Stimulated activated CD4-positive, alpha-beta T cell treated with anti-CD3 and anti-CD28 coated beads, Interleukin-1b, Interleukin-23, amount 100 ng/mL, for 1 hour (primary cell): ENCODE measurements at regions not wholly inside any gene's neighbourhood (a gene's known extent, or its start where the extent isn't known, plus 50 kb on each side); places are given as distances from the start of the nearest gene placed in this dataset.

ENCODE experiments used
- DNase-seq, 2 donors: peaks; one replicate each; pipeline ENCODE4 v3.0.0-alpha.2; 2020; ENCODE audit warnings: low read depth in 2 of 2

DNA sequence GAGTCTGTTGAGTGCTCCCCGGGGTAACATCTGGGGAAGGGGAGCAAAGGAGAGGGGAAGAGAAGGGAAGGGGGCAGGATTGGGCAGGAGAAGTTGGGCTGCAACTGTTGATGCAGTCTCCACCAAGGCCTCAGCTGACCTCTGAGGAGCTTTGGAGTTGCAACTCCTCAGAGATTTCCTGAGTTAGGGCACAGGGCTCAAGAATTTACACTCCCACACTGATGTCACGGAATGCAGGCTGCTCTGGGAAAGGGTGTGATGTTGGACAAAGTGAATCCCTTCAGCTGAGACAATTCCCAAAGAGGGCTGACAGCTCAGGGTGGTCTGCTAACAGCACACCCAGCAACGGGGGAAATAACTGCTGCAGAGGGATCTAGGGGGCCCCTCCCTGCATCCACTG is 295.6 kb downstream of the PCNX1 start:
- no peak for DNase-seq

DNA sequence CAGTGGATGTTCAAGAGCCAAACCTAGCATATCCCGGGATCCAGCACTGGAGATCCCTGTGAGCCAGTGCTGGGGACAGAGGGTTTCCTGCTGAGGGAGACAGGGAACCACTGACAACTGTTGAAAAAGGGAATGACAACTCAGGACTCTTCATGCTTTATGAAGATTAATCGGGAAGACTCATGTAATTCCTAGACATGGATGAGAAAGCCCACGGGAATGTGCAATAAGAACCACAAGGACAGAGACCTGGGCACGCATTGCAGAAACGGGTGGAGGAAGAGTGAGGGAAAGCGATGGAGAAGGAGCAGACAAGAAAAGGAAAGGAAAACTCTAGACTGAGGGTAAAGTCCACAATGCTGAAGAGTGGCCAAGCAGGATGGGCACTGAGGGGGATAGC is 296.0 kb downstream of the PCNX1 start:
- no peak for DNase-seq

DNA sequence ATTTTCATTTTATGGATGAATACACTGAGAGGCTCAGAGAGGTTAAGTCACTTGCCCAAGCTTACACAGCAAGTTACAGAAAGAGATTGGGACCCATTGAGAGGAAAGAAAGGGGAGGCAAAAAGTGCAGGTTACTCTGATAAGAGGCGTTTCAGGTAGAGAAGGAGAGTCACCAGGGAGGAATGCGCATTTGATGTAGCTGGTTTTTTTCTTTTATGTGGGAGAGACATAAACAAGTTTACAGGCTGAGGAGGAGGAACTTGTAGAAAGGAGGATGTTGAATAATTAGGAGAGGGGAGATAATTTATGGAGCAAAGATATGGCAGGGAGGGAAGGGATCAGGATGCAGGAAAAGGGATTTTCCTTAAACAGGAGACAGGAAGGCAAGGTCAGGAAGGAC is 297.0 kb downstream of the PCNX1 start:
- no peak for DNase-seq

DNA sequence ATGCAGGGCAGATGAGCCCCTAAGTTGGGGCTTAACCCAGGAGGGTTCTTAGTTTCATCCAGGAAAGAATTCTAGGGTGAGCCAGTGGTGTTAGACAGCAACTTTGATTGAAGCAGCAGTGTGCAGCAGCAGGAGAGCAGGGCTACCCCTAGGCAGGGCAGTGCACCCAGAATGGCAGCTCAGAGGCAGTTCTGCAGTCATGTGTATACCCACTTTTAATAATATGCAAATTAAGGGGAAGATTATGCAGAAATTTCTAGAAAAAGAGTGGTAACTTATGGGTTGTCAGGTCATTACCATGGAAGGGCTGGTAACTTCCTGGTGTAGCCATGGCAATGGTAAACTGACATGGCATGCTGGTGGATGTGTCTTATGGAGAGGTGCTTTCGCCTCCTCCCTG is 297.5 kb downstream of the PCNX1 start:
- no peak for DNase-seq

DNA sequence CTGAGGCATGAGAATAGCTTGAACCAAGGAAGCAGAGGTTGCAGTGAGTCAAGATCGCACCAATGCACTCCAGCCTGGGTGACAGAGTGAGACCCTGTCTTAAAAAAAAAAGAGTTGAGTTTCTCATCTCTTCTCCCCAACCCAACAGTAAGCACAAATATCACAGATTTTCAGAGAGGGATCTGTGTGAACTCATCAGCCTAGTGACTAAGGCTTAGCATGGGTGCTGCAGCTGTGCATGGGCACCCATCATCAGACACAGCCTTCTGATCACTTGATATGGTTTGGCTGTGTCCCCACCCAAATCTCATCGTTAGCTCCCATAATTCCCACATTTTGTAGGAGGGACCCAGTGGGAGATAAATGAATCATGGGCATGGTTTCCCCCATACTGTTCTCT is 298.9 kb downstream of the PCNX1 start:
- DNase-seq: no peak

DNA sequence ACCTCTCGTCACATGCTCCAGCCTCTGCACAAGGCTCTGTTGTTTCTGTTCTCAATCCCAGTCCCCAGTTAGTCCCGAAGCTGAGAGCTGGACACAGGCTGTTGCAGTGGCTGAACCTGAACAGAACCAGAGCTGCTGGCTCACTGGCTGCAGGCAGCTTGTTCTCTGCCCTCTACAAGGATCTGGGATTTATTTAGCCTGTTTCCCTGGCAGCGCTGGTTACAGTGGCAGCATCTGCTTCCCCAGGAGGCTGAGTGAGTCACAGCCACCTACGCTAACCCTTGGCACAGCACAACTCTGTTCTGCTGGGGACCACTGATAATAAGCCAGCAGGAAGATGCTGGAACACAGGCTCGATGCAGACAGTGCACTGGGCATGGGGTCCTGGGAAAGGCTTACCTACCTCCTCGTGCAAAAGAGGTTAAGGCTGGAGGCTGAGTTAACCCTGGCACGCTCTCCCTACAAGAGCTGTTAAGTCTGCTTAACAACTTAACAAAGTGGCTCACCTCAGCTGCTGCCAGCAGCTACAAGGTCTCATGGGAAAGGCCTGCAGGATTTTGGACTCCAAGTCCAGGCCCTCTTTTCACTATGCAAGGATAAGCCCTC is 299.6 kb downstream of the PCNX1 start:
- no peak for DNase-seq

DNA sequence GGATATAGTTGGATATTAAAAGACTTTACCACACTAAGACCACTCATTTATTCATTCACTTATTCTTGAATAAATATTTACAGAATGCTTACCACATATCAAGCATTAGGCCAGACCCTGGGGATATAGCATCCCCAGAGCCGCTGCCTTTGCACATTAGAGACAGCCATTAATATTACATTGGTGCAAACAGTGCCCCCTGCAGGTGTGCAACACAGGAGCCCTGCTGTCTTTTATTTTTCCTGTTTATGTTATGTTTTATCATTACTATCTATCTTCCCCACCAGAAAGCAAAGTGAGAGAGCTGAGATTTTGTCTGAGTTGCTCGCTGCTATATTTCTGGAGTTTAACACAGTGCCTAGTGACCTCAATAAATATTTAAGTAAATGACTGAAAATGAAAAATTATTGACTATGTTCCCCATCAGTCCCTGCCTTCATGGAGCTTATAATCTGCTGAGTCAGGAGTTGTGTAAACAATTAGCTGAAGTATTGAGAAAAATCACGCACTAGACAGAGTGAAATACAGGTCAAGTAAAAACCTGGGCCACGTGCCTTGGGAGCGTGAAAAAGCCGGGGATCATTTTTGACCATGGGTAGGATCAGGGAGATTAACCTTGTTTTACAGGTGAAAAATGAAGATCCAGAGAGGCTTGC is 301.6 kb downstream of the PCNX1 start:
- no peak for DNase-seq

DNA sequence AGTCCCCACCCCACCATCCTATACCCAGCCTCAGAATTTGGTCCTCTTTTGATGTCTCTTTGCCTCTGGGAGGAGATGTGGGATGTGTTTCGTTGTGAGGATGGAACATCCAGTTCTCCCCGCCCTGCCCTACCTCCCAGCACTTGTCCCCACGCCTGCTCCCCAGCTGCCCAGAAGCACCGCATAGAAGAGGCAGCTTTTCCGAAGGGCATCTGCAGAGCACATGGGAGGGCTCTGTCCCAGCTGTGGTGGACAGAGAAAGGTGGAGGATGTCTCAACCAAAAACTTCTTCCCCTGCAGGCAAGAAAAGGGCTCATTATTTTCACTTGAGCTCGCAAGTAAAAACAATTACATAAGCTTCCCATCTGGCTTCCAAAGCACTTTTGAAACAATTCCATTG is 302.6 kb downstream of the PCNX1 start:
- no peak for DNase-seq

DNA sequence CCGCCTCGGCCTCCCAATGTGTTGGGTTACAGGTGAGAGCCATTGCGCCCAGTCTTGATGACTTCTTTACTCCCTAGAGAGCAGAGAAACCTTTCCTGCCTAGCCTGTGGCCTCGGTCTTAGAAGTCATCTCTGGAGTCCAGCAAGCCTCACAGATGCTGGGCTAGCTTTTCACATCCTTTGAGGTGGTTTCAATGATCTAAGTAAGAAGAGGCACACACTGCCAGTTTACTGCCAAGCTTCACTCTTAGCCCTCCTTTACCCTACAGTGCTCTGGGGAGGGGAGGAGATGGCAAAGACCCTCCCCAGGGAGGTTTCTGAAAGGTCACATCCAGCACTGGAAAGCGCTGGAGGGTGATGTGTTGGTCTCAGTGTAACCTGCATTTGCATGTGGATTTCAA is 304.8 kb downstream of the PCNX1 start:
- DNase-seq: no peak

DNA sequence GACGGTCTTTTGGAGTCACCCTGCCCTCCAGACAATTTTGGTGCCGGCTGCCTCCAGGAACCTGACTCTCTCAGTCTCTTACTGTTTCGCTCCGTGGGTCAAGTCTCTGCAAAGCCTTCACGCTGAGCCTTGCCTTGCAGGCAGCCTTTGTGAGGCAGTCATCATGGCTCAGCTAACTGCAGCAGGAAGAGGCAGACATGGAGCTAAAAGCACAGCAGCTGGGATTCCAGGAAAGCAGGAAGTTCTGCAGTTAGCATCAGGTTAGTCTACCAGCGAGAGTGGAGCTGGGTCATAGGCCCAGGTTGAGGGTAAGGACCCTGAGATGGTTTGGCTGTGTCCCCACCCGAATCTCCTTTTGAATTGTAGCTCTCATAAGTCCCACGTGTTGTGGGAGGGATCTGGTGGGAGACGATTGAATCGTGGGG is 305.4 kb downstream of the PCNX1 start:
- no peak for DNase-seq

DNA sequence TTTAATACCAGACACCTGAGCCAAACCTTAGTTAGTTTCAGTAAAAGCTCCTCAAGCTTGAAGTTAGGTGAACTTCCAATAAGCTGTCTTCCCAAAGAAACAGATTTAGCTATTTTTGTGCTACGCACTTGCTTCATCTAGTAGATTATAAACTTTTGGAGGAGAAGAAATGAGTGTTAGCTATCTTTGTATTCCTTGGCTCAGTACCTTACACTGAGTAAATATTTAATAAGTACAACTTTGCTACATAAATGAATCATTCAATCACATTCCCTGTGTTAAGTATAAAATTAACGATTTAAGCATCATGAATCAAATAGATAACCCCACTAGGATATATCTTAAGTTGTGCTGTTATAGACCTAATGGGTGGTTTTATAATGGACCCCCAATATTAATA is 307.0 kb downstream of the PCNX1 start:
- no peak for DNase-seq

DNA sequence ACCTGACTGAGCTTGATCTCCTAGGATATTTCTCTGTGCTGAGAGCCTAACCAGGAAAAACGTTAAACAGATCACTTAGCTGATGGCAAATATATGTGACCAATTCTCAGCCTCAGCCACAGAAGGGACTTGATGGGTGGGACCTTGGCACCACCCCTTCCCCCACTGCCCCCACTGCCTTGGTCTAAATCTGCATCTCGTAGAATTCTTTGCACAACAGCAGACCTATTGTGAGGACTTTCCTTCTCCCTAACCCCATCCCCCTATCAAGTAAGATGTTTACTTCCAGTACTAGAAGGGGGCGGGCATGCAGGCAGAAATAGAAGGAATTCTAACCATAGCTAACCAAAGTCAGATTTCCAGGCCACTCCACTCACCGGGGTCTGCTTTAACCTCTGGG is 313.2 kb downstream of the PCNX1 start:
- DNase-seq: no peak

DNA sequence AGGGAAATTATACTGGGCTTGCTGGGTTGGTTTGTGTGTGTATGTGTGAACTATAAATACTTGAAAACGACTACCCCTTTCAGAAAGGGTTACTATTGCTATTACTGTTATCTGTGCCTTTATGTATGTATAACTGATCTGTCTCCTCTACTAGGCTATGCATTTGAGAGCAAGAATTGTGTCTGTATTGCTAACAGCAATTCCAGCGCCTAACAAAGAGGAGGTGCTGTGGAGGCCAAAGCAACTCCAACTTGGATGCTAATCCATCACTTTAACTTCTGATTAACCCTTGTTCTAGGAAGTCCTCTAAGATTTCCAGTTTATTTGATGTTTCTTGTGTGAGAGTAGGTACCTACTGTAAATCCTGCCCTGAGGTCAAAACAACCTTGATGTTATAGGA is 313.9 kb downstream of the PCNX1 start:
- no peak for DNase-seq

DNA sequence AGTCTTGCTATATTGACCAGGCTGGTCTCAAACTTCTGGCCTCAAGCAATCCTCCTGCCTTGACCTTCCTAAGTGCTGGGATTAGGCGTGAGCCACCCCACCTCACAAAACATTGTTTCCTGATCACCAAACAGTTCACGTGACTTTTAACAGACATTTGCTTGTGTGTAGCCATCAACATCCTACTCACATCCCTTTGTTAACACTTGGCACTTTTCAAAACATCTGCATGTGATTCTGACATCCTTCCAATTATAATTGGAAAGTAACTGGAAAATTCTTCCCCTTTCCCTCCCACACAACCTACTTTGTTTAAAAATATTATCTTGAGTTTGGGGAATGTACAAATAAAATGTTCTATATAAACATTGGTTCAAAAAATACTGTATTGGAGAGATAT is 317.9 kb downstream of the PCNX1 start:
- DNase-seq: no peak

DNA sequence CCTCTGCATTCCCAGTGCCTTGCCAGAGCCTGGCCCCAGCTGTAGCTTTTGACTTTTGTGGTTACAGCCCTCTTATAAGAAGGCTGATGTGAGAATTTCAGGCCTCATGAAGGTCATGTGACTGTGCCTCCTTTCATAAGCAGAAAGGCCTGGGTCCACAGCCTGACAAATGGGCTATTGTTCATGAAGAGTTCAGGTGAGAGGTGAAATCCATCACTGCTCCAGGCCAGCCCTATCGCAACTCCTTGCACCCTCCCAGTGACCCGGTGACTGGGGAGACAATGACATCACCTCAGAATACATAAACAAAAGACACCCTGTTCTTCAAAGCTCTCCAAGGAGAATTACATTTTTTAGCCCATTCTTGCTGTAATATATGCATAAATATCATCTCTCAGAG is 321.5 kb downstream of the PCNX1 start:
- no peak for DNase-seq

DNA sequence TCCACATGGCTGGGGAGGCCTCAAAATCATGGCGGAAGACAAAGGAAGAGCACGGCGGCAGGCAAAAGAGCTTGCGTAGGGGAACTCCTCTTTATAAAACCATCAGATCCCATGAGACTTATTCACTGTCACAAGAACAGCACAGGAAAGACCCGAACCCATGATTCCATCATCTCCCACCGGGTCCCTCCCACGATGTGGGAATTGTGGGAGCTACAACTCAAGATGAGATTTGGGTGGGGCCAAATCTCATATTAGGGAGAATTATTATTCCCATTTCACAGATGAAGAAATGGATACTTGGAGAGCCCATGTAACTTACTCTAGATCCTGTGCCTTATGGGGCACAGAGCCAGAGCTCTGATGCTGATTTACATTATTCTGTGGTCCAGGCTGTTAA is 322.6 kb downstream of the PCNX1 start:
- no peak for DNase-seq

DNA sequence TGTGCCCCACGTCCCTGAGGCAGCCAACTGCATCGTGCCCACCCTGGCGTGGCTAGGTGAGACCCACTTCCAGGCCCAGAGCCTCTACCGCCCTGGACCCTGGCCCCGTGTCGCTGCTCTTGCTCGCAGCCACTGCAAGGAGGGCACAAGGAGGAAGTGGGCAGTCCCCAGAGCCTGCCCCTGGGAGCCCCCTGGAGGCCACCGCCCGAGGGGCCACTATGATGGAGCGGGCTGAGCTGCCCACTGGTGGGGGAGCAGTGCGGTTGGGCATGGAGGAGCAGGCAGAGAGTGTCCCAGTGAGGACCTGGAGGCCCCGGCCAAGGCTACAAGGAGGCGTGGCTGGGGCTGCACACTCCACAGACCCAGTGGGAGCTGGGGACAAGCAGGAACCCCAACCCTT is 323.6 kb downstream of the PCNX1 start:
- no peak for DNase-seq

DNA sequence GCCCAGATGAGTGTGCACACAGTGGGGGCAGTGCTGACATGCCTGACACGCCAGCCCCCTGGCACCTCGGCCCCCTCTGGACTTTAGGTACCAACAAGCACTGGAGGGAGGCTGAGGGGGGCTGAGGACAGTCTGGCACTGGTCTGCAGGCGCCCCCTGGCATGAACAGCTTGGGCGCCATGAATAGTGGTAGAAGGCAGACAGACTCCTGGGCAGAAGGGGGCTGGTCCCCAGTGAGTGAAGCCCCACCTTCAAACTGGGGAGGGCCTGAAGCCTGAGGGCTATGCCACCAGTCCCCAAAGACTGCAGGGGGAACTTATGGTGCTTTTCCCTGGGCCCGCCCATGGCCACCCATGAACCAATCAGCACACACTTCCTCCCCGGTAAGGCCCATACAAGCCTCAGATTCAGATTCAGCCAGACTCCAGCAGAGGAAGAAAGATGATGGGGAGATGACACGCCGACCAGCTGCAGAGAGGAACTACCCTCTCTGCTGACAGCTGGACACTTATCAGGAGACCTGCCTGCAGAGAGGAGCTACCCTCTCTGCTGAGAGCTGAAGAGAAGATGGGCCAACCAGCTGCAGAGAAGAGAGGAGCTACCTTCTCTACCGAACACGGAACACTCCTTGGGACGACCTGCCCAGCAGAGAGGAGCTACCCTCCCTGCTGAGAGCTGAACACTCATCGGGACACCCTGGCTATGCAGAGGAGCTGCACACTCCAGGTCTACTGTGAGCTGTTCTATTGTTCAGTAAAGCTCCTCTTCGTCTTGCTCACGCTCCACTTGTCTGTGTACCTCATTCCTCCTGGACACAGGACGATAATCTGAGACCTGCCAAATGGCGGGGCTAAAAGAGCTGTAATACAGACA is 324.5 kb downstream of the PCNX1 start:
- DNase-seq: no peak

DNA sequence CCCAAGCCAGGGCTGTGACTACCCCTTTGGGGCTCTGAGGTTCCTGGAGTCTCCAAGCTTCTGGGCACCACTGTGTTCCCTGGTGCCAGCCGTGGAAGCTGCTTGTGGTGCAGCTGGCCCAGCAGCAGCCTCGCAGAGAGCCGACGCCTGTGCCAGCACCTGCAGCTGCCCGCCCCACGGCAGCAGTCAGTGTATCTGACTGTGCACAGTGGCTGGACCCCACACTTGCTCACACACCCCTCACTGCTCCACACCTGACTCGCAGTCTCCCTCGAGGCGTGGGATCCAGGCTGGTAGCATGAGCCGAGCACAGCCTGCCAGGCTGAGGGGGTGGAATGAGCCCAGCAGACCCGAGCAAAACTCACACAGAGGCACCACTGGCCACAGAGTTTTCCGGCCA is 325.2 kb downstream of the PCNX1 start:
- DNase-seq: no peak

DNA sequence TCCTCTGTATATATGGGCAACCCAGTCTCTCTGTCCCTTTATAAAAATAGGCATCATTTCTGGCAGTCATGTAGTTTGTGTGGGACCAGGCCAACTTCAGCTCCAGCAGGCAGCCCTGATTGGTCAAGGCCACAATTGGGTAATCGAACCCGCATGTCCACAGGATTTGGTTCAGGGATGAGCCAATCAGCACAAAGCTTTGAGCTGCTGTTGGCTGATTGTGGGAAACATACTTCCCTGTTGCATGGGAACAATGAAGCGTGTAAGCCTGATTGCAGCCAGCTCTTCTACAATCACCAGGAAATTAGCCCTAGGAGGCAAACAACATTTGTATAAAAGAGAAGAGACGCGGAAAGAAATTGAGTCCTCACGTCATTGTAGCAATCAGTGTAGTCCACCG is 328.6 kb downstream of the PCNX1 start:
- no peak for DNase-seq

DNA sequence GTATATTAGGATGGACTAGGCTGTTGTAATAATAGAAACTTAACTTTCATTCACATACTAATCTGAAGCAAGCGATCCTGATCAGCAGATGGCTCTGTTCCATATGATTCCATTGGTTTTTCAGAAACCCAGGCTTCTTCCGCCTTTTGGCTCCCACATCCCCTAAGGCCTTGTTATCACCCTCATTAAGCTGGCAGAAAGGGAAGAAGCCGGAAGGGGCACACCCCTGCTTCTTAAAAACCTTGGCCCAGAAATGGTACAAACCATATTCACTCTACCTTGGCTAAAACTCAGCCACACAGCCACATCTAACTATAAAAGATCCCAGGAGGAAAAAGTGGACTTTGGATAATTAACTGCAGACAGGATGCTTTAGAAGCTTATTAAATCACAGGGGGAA is 329.2 kb downstream of the PCNX1 start:
- no peak for DNase-seq

DNA sequence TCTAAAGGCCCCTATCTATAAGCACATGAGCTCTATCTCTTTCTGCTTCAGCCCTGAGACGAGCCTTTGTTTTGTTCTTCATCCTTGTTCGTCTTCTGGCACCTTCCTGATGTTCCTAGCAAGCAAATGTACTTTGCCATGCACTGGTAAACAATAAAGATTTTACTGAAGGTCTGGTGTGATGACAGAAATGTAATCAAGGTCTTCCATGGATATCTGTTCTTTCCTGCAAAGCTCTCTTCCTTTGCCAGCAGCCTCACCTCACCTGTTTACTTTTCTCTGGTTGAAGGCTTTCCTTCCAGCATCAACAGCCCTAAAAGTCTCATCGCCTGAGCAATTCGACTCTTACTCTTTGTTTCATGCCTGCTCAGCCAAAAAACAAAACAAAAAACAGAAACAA is 330.3 kb downstream of the PCNX1 start:
- DNase-seq: no peak

DNA sequence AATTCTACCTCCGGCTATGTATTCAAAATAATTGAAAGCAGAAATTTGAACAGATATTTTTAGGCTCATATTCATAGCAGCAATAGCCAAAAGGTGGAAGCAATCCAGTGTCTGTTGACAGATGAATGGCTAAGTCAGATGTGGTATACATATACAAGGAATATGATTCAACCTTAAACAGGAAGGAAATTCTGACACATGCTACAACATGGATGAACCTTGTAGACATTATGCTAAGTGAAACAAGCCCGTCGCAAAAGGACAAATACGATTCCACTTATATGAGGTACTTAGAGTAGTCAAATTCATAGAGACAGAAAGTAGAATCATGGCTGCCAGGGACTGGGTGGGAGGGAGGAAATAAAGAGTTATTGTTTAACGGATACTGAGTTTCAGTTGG is 331.6 kb downstream of the PCNX1 start:
- DNase-seq: no peak
